BJ (cell line): ENCODE measurements at regions not wholly inside any gene's neighbourhood (a gene's known extent, or its start where the extent isn't known, plus 50 kb on each side); places are given as distances from the start of the nearest gene placed in this dataset.

Experiments
- CTCF ChIA-PET: fragments of 350-600 bp; formaldehyde crosslinking; extraction: SDS; loops from one replicate; lab custom pipeline; 2021; ENCODE audit warnings: antibody characterized with exemption, inconsistent platforms; lab: Yijun Ruan, JAX
- POLR2A ChIA-PET: fragments of 300-600 bp; sonication (Branson Sonifier 250); formaldehyde crosslinking; extraction: SDS; loops from one replicate; lab custom pipeline; 2021; ENCODE audit warnings: antibody characterized with exemption; lab: Charles Lee
- DNase-seq: peaks from one replicate; pipeline ENCODE4 v3.0.0-alpha.2; 2011; ENCODE audit warnings: low read depth
- H3K27me3 ChIP-seq: 2 replicates; pipeline ENCODE4 v1.6.0; 2011; ENCODE audit warnings: low read length; ENCODE audit not compliant: control insufficient read depth, insufficient read depth
- H3K36me3 ChIP-seq: 2 replicates; pipeline ENCODE4 v1.5.1; 2011; ENCODE audit warnings: low read length; ENCODE audit not compliant: control insufficient read depth, insufficient read depth
- H3K4me3 ChIP-seq: 2 replicates; pipeline ENCODE4 v1.5.1; 2011; ENCODE audit warnings: low read depth, mild to moderate bottlenecking, control low read depth, low read length
- CTCF ChIP-seq: IDR thresholded peaks from 2 replicates; pipeline ENCODE4 v1.5.1; 2011; ENCODE audit warnings: low read depth, mild to moderate bottlenecking, control low read depth, inconsistent platforms, low read length, moderate library complexity; ENCODE audit not compliant: insufficient read depth

GRCh38 chr10:81177651-81178244 is 640.0 kb downstream of the SH2D4B start:
- ChIA-PET POLR2A (no interaction called here), CTCF (no interaction called here)
- no peak for TF ChIP-seq CTCF

GRCh38 chr10:81179324-81179723 is 641.6 kb downstream of the SH2D4B start:
- CTCF ChIA-PET = no interaction called here
- DNase-seq = no peak

More at GRCh38 chr10:81177651-81178244, 640.0 kb downstream of the SH2D4B start:
- Histone ChIP-seq H3K4me3 (no peak overlapping the region), H3K27me3 (no peaks in the 10 kb centered on the region), H3K36me3 (no peaks in the 10 kb centered on the region)
- DNase-seq = no peak

GRCh38 chr10:81179805-81180452 is 642.2 kb downstream of the SH2D4B start:
- no peak for TF ChIP-seq CTCF
- ChIA-PET POLR2A (no interaction called here), CTCF (no interaction called here)
- no peaks in the 10 kb centered on the region for H3K27me3 ChIP-seq
- no peaks in the 10 kb centered on the region for H3K36me3 ChIP-seq
- H3K4me3 ChIP-seq = no peak overlapping the region
- DNase-seq = no peak

More at GRCh38 chr10:81179324-81179723, 641.6 kb downstream of the SH2D4B start:
- Histone ChIP-seq H3K36me3 (no peaks in the 10 kb centered on the region), H3K4me3 (no peak overlapping the region), H3K27me3 (no peaks in the 10 kb centered on the region)
- TF ChIP-seq CTCF = no peak
- POLR2A ChIA-PET = no interaction called here

GRCh38 chr10:81182296-81182695 is 644.6 kb downstream of the SH2D4B start:
- TF ChIP-seq CTCF = no peak
- ChIA-PET CTCF (no interaction called here), POLR2A (no interaction called here)
- Histone ChIP-seq H3K27me3 (no peaks in the 10 kb centered on the region), H3K36me3 (no peaks in the 10 kb centered on the region), H3K4me3 (no peak overlapping the region)
- no peak for DNase-seq

- POLR2A ChIA-PET = no interaction called here
- Histone ChIP-seq H3K36me3 (no peaks in the 10 kb centered on the region), H3K27me3 (no peaks in the 10 kb centered on the region), H3K4me3 (no peak overlapping the region)
- DNase-seq = no peak
- no peak for TF ChIP-seq CTCF
- CTCF ChIA-PET = interaction anchor here (0.6 kb wide), 1 partner anchor 37 kb away, joined by 3 read pairs; no protein-coding TSS in a partner anchor
Observed at GRCh38 chr10:81192221-81192788, 654.6 kb downstream of the SH2D4B start.
